Fibroblast of upper back skin (primary cell): ENCODE measurements at regions not wholly inside any gene's neighbourhood (a gene's known extent, or its start where the extent isn't known, plus 50 kb on each side); places are given as distances from the start of the nearest gene placed in this dataset.

Experiments
- DNase-seq: peaks from one replicate; pipeline ENCODE4 v3.0.0-alpha.2; 2013

GRCh38 chr22:25368271-25368670 lies 148.8 kb downstream of the CRYBB2 start:
- DNase-seq, result peak; percentile 75

- no peak for DNase-seq
These were observed 149.6 kb downstream of the CRYBB2 start for GRCh38 chr22:25369041-25369440.

DNA sequence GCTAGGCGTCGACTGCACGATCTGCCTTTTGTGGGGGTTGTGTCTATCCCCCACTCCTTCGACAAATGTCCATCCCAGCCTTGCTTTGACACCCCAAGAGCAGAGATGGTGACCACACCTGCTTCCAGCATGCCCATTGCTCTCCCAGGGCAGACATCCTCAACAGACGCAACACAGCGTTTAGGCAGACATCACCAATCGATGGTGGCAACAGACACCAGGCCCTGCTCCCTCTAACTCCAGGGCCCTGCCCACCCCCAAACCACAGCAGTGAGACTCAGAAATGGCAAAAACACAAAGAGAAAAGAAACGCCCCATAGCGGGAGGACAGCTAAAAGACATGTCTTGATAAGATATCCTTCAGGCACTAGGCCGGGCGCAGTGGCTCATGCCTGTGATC lies 150.9 kb downstream of the CRYBB2 start:
- no peak for DNase-seq

DNA sequence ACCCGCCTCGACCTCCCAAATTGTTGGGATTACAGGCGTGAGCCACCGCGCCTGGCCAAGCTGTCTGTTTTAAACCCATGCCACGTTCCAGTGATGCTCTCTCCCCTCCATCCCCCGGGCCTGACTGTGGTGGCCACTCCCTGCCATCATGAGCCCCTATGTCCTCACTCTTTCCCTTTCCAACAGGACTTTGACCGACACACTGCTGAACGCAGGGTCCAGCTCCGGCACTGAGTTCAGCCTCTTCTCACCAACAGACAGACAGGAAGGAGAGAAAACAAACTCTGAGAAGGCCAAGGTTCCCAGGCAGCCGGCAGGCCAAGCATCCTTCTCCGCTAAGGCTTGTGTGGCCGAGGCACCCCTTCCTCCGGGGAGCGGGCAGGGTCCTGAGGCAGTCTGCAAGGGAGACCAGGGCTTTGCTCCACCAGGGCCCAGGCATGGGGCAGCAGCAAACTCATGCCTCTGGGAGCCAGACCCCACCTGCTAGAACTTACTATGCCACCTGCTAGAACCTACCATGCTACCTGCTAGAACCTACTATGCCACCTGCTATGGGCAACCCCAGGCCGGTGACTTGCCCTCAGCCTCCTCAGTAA lies 152.7 kb downstream of the CRYBB2 start:
- DNase-seq, result no peak

GRCh38 chr22:25373961-25374360 lies 154.5 kb downstream of the CRYBB2 start:
- DNase-seq, result no peak

- DNase-seq, result no peak
These were observed 155.4 kb downstream of the CRYBB2 start for GRCh38 chr22:25374869-25375268.

- DNase-seq, result no peak
These were observed 156.2 kb downstream of the CRYBB2 start for GRCh38 chr22:25375683-25376082.

GRCh38 chr22:25377699-25378098 lies 158.3 kb downstream of the CRYBB2 start:
- no peak for DNase-seq

DNA sequence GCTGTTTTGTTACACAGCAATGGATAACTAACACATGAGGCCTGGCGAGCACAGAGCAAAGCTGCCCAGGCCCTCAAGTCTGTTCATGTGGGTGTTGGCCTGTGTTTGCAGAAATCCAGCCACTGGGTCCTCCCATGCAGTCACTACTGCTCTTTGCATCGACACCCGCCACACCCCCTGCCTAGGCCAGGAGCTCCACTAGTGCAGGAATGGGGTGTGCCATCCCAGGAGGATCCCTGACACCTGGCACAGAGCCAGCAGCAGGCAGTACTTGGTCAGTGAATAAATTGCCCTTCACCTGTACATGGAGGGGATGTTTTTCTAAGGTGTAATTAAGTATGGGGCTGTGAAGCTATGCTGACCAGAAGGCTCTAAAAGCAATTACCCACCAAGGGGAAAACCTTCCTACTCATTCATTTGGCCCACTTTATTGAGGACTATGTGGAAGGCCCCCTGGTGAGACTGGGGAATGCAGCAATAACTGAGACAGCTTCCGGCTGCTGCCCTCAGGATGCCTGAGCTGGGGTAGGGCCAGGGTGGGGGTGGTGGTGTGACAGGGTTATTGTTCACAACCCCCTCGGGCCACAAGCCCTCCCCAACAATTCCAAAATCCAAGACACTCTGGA lies 160.8 kb downstream of the CRYBB2 start:
- peak; percentile 9 for DNase-seq

- no peak for DNase-seq
These were observed 163.3 kb downstream of the CRYBB2 start for GRCh38 chr22:25382762-25383161.

DNA sequence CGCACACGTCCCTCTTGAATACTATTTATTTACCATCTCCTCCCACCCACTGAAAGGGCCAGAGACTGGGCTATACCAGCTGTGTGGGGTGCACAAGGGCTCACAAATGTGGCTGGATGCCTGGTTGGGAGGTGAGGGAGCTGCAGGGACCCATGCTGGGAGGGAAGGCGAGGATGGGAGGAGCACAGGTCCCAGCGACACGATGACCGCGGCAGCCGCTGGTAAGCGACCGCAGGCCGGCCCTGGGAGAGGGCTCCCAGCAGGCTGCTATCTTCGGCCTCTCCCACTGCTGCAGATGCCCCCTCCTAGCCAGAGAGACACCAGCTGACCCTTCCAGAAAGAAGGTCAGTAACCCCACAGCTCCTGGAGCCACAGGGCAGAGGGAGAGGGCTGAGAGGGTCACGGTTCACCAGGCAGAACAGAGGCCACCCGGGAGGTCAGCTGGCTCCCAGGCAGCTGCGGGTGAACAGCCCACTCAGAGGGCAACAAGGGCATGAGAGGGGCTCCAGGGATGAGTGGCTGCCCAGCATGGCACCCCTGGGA lies 163.9 kb downstream of the CRYBB2 start:
- DNase-seq, result no peak

GRCh38 chr22:25383892-25384291 lies 164.5 kb downstream of the CRYBB2 start:
- DNase-seq, result no peak

DNA sequence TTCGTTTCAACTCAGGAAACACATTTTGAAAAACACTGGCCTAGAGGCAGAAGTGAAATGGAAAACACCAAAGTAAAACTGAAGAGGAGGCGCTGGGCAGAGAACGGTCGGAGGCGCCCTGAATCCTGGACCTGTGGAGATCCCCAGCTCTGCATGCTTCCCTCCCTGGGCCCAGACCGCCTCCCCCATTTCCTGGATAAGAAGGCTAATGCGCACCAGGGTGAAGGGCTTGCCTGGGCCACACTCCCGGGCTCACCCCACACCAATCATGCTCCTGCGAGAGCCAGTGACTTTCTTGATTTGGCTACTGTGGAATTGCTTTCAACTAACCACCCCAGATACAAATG lies 167.1 kb downstream of the CRYBB2 start:
- DNase-seq, result no peak

DNA sequence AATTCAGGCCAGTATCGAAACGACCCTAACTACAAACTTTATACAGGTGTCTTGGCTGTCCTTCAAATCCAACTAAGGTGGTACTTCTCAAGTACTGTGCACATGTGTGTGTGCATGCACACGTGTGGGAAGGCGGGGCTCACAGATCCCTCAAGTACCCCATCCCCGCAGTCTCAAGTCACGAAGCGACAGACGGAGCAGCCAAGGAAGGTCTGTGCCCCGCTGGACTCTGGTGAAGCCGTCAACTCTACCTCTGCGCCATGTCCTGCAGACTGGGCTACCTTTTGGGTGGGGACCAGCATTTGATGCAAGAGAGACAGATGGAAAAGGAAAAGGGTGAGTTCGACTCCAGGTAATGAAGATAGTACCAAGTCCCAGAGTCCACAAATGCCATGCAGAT lies 169.0 kb downstream of the CRYBB2 start:
- DNase-seq, result no peak

DNA sequence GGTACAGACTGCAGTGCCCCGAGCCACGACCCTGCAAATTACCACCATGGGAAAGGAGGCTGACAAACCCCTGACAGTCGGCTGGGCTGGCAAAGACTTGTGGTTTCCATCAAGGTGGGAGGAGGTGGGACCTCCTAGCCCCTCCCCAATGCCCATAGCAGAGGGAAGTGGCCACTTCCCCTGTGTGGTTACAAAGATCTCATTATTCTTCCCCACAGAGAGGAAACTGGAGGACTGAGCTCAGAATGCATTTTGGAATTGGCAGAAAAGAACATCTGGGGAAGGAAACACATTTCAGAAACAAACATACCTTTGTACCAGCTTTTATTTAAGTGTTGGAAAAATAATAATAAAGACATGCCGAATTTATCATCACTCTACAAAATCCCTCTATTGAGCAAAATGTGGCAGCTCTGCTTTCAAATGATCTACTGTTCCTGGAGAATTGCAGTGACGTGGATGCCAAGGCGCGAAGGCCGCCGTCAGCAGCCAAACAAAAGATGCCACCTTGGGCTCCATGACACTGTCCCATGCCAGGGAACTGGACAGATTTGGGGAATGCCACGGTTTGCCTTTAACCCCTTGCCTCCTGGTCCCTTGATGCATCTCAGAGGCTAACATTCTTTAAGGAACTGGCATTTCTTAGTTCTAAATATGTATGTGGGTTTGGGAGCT lies 169.6 kb downstream of the CRYBB2 start:
- DNase-seq, result no peak

GRCh38 chr22:25389541-25389919 lies 170.1 kb downstream of the CRYBB2 start:
- DNase-seq, result no peak

DNA sequence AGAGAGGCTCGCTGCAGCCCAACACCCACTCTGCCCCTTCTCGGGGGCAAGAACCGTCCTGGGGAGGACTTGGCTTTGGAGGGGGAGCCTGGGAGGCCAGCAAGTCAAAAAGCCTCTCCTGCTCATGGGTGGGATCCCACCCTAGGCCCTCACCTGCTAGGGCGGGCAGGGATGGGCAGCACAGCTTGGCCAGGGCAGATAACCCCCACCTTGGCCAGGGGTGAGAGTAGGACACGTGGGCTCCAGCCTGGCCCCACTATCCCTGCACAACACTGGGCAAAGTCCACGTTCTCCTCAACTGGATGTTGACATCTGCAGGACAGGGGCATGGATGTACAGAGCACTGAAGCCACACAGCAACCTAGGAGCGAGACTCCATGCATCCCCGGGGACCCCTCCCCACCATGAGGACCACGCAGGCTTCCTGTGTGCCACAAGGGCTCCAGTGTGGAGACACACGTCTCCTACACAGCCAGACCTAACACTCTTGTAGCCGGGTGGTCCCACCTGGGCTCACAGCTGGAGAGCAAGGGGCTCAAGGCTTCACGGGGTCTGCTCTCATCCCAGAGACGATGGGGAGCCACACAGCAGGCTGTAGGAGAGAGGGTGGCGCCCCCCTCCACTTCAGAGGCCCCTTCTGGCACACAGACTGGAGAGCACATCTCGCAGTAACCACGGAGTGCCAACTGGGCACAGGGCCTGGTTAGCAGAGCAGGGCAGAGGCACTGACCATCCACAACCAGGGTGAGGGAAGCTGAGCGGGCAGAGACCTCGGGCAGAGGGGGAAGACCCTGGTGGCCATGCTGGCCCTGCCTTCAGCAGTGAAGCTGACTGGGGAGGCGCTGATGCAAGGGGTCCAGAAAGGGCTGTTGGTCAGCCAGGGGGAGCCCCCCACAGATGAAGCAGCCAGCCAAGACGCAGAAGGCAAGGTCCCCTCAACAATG lies 171.1 kb downstream of the CRYBB2 start:
- DNase-seq, result no peak

DNA sequence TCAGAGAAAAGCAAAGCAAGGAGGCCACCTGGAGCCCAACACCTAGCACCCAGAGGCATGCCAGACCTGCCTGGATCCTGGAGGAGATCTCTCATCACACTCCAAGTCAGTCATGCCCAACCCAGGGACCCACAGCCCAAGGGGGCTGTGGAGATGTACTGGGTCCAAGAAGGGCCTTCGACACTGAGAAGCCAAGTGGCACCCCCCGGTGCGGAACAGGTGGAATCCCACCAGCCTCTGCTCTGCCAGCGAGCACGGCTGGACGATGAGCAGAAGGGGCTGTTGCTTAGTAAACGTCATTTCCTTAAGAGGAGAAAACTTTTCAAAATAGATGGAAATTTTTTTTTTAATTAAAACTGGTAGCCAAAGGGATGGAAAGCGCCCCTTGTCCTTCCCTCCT lies 171.9 kb upstream of the GRK3 start:
- no peak for DNase-seq

GRCh38 chr22:25393121-25393805 lies 171.2 kb upstream of the GRK3 start:
- DNase-seq, result no peak

DNA sequence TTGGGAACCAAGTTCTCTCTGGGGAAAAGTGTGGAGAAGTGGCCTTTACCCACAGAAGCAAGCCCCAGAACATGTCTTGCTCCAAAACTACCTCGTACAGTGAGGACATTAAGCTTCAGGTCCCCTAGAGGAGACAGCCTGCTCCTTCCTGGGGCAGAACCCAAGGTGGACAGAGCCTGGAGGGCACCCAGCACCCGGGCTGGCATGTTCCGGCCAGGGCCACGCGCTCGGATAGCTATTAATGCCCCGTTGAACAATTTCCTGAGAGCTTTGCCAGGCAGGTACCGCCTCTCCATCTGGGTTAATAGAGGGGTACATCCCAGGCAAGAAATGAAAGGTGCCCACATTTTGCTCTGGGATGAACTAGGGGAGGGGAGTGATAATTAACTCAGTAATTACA lies 169.0 kb upstream of the GRK3 start:
- DNase-seq, result no peak

- DNase-seq, result no peak
These were observed 168.6 kb upstream of the GRK3 start for GRCh38 chr22:25395915-25396314.

GRCh38 chr22:25396615-25397200 lies 167.8 kb upstream of the GRK3 start:
- no peak for DNase-seq
